ENCODE measurements at regions not wholly inside any gene's neighbourhood (a gene's known extent, or its start where the extent isn't known, plus 50 kb on each side); places are given as distances from the start of the nearest gene placed in this dataset.

DNA sequence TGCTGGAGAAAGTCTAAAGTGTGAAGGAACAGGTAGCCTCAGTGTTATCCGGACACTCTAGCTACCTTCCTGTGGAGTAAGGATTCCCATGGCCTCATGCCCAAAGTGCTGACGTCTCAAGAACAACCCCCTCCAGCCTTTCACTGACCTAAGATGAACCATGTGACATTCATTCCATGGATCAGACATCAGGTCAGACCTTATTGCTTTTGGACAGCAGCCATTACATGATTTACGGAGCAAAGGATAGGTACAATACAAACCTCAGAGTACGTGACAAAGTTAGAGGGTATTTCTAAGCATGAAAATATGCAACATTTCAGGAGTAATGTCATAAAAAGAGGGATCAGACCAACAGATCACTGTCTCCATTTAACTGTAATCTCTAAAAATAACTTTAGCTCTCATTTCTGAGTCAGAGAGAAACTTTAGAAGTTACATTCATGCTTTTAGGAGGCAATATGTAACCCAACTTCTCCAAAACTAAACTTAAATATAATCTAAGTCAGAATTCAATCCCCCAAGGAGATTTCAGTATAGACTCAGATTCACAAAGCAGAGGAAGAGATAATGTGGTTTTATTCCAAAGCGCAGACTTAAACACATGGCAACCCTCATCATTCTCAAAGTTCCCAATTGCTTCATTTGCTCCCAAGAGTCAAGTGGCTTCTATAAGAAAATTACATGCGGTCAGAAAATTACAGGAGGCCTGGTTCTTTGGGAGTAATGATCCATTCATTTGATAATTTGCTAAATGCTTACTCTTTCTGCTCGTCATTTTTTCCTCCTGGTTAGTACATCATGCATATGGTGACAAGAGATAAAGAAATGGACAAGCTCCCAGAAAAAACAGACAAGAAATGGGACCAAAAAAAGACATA lies 280.4 kb downstream of the SETD4 start:
- no peak for TF ChIP-seq CTCF (IDR thresholded peaks at IDR 0.05 in 4 of 5, conservative IDR thresholded peaks at IDR 0.05 in 1 of 5)
- no peak for TF ChIP-seq POLR2A (IDR thresholded peaks at IDR 0.05)
- no peaks in the 10 kb centered on the region for H3K4me1 ChIP-seq
- DNase-seq (no peak), ATAC-seq (no peak)
- no peaks in the 10 kb centered on the region for H3K27me3 ChIP-seq
- intact Hi-C loops (cut with DNase I; ENCODE audit: low total_unique reads) (no loop called here), in situ Hi-C loops (cut with MboI; ENCODE audit: low sequenced_read_pairs in 4 of 4) (loop anchor here in 1 of 4 donors (25.0 kb wide), 1 partner anchor 93 kb away; no protein-coding TSS in a partner anchor)
- H3K4me3 ChIP-seq, result no peak overlapping the region
- H3K36me3 ChIP-seq, result no peaks in the 10 kb centered on the region
- no peak overlapping the region for H3K27ac ChIP-seq
- no peaks in the 10 kb centered on the region for H3K9me3 ChIP-seq

GRCh38 chr21:35779167-35779566 lies 281.2 kb downstream of the SETD4 start:
- Histone ChIP-seq H3K9me3 (no peaks in the 10 kb centered on the region), H3K4me3 (no peak overlapping the region), H3K27ac (no peak overlapping the region), H3K36me3 (no peaks in the 10 kb centered on the region), H3K4me1 (no peaks in the 10 kb centered on the region), H3K27me3 (no peaks in the 10 kb centered on the region)
- no peak for DNase-seq
- TF ChIP-seq POLR2A (IDR thresholded peaks at IDR 0.05) (no peak), CTCF (IDR thresholded peaks at IDR 0.05 in 4 of 5, conservative IDR thresholded peaks at IDR 0.05 in 1 of 5) (no peak)
- intact Hi-C loops (cut with DNase I; ENCODE audit: low total_unique reads), result no loop called here
- ATAC-seq, result no peak
- in situ Hi-C loops (cut with MboI; ENCODE audit: low sequenced_read_pairs in 4 of 4), result loop anchor here in 1 of 4 donors (25.0 kb wide), 1 partner anchor 92 kb away; no protein-coding TSS in a partner anchor

GRCh38 chr21:35777081-35777480 lies 283.2 kb downstream of the SETD4 start:
- in situ Hi-C loops (cut with MboI; ENCODE audit: low sequenced_read_pairs in 4 of 4), result loop anchor here in 1 of 4 donors (25.0 kb wide), 1 partner anchor 90 kb away; no protein-coding TSS in a partner anchor
- DNase-seq, result no peak

DNA sequence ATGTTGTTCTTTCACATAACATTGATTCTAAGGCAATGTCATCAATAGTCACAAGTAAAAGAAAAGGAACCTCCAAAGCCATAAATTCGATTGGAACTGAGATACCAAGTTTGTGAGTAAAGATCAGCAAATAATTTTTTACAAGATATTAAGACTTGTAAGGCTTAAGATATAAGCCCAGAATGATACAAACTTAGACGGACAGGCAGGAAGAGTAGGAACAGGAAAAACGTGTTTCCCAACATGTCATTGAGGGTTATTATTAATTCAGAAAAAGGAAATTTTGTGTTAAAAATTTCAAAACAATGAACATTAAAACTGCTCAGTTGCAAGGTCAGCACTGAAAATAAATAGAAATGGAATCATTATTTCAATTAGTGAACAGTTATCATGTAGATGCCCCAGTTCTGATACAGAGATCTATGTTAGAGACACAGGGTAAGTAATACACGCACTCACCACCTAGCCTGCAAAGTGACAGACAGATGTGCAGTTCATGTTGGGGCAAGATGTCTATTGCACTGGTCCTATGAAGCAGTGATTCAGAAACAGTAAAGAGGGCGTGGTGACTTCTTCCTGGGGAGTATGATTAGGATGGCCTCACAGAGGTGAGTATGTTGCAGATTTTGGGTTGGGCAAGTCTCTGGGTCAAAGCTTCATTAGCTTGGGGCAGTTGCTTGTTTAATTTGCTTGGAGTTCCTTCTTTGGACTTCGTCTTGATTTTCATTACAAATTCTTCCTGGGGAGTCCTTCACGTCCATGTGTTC lies 284.4 kb downstream of the SETD4 start:
- no peak overlapping the region for H3K4me3 ChIP-seq
- no peak overlapping the region for H3K27ac ChIP-seq

More at GRCh38 chr21:35777081-35777480, 283.2 kb downstream of the SETD4 start:
- Histone ChIP-seq H3K4me3 (no peak overlapping the region), H3K36me3 (no peaks in the 10 kb centered on the region), H3K27ac (no peak overlapping the region), H3K9me3 (no peaks in the 10 kb centered on the region), H3K4me1 (no peaks in the 10 kb centered on the region), H3K27me3 (no peaks in the 10 kb centered on the region)
- no peak for ATAC-seq
- intact Hi-C loops (cut with DNase I; ENCODE audit: low total_unique reads), result no loop called here
- no peak for TF ChIP-seq POLR2A (IDR thresholded peaks at IDR 0.05)
- TF ChIP-seq CTCF (IDR thresholded peaks at IDR 0.05 in 4 of 5, conservative IDR thresholded peaks at IDR 0.05 in 1 of 5), result no peak

More for the DNA sequence above, 284.4 kb downstream of the SETD4 start:
- TF ChIP-seq CTCF (IDR thresholded peaks at IDR 0.05 in 4 of 5, conservative IDR thresholded peaks at IDR 0.05 in 1 of 5) (no peak), POLR2A (IDR thresholded peaks at IDR 0.05) (no peak)
- H3K36me3 ChIP-seq, result no peaks in the 10 kb centered on the region
- intact Hi-C loops (cut with DNase I; ENCODE audit: low total_unique reads) (no loop called here), in situ Hi-C loops (cut with MboI; ENCODE audit: low sequenced_read_pairs in 4 of 4) (loop anchor here in 1 of 4 donors (25.0 kb wide), 1 partner anchor 89 kb away; no protein-coding TSS in a partner anchor)
- no peaks in the 10 kb centered on the region for H3K9me3 ChIP-seq
- no peaks in the 10 kb centered on the region for H3K4me1 ChIP-seq
- ATAC-seq (no peak), DNase-seq (no peak)
- H3K27me3 ChIP-seq, result no peaks in the 10 kb centered on the region
